GM12874 (cell line): ENCODE measurements at regions not wholly inside any gene's neighbourhood (a gene's known extent, or its start where the extent isn't known, plus 50 kb on each side); places are given as distances from the start of the nearest gene placed in this dataset.

Experiments used
- TF ChIP-seq, protein P1 (sequence below): IDR thresholded peaks from 2 replicates; pipeline ENCODE4 v1.5.1; 2011; ENCODE audit warnings: low read depth, mild to moderate bottlenecking, control low read depth, low read length, moderate library complexity; ENCODE audit not compliant: insufficient read depth

DNA sequence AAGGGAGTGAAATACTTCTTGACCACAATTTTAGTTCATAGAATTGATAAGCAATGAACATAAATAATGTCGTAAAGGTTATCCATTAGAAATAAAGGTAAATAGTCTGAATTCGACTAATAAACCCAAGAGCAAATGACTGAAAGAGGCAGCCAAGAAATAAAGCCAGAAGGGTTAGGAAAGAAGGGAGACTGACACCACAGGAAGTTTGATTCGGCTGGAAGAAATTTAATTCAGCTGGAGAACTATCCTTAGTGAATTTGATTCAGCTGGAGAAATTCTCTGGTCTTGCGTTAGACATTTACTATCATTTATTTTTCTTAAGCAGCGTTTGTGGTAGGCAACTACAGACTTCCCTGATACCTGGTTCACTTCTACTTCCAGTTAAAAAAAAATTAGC lies 429.6 kb downstream of the PID1 start:
- TF ChIP-seq, protein P1, sequence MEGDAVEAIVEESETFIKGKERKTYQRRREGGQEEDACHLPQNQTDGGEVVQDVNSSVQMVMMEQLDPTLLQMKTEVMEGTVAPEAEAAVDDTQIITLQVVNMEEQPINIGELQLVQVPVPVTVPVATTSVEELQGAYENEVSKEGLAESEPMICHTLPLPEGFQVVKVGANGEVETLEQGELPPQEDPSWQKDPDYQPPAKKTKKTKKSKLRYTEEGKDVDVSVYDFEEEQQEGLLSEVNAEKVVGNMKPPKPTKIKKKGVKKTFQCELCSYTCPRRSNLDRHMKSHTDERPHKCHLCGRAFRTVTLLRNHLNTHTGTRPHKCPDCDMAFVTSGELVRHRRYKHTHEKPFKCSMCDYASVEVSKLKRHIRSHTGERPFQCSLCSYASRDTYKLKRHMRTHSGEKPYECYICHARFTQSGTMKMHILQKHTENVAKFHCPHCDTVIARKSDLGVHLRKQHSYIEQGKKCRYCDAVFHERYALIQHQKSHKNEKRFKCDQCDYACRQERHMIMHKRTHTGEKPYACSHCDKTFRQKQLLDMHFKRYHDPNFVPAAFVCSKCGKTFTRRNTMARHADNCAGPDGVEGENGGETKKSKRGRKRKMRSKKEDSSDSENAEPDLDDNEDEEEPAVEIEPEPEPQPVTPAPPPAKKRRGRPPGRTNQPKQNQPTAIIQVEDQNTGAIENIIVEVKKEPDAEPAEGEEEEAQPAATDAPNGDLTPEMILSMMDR = no peak

DNA sequence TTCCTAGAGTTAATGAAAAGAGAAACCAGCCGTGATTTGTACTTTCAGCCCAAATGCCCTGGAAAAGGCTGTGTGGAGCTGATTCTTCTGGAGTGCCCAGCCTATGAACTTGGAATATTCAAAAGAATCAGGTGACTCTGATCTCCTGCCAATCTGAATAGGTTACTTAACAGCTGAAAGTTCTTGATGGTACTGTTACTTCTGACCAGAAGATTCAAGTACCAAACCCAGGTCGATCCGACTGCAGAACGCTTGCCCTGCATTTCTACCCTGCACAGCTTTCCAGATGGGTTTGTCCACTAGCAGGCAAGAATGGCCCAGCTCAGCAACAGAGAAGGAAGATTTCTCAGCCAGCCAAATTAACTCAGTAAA lies 430.4 kb downstream of the PID1 start:
- TF ChIP-seq, protein P1 = no peak

DNA sequence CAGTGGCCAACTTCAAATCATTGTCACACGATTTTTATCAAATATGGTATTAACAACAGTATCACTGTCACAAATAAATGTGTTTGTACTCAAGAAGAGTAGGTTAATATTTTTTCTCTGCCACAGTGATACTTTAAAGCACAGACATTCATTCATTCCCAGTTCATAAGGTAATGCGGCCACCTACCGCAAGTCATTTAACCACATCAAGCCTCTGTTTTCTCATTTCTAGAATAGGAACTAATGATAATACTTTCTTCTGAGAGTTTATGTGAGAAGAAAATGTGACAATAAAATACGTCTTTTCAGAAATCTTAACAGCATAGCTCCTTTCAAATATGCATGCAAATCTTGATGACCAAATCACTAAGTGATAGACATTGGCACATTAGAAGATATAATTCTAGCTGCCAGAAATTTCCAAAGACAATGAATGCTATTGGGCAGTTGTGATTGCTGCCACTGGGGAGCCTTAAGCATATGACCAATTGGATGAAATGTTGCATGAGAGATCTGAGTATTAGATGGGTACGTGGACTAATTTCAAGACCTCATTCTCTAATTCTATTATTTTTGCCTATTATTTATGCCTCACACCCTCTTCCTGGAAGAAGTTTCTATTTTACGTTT lies 430.9 kb downstream of the PID1 start:
- TF ChIP-seq, protein P1 = no peak

DNA sequence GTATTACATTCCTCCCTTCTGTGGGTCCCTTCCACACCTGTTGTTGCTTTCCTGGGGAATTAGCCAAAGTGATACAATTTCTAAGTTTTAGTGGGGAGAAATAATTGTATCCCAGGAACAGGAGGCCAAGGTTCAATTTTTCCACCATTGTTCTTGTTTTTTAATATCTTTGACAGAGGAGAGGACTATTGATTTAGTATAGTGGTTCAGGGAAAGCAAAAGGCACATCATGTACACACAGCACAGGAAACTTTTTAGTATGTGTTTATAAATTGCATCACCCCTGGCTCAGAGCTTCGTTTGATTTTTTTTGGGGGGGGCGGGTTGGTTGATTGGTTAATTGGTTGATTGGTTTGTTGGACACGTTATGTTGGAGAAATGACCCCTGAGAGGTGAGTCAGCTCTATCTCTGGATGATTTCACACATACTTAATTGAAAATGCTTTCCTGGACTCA lies 431.6 kb downstream of the PID1 start:
- TF ChIP-seq, protein P1 = no peak

DNA sequence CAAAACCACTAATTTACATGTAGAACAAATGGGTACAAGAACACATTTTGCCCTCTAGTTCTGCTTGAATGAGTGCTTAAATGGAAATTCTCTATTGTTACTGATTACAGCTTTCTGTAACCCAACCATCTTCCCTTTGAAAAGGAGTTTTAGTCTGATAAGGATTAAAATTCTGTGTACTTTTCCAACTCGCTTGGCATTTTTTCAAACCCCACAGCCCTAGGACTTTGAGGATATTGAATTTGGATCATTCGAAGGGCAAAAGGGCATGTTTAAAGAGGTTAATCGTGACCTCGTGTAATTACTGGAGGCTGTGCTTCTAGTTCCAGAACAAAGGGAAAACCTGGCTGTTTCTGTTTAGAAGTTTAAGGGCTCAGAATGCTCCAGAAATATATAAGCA lies 432.3 kb downstream of the PID1 start:
- TF ChIP-seq, protein P1 = no peak

DNA sequence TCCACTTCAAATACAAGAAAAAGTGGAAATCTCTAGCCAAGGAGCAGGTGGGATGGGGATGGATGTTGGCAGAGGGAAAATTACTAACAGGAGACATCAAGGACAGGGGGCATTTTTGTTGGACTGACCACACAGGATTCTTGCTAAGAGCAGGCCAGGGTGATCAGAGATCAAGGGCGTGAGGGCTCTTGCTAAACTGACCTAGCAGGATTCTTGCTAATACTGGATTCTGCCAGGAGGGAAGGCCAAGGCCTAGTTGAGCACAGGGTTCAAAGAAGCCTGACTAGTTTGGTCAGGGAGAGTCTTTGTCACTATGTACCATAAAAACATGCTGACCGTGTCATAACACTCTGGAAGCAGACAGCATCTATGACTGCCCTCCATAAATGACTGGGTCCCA lies 442.7 kb downstream of the PID1 start:
- TF ChIP-seq, protein P1 = no peak

DNA sequence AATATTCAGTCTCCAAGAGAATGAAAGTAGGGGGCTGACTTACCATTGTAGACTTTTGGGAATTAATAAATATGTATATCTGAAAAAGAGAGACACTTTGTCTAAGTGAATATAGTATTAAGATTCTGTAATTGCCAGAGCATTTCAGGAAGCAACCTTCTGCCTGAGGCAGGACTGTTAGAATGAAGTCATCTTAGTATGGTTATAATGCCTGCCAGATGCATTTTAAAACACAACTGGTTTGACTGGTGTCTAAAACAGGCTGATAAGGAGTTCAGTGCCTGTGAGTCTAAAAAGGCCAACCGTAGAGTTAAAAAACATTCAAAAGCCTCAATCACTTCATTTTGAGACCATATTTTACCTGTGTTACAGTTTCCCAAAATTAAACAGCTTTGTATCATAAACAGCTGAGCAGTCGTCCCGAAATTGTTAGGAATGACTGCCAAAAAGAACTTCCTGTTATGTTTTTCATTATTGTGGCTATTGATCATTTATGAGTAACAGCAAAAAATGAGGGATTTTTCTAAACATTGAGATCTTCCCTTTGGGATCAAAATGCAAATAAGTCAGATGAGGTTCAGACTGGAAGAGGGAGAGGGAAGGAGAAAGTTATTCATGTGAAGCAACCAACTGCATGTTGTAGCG lies 443.9 kb downstream of the PID1 start:
- TF ChIP-seq, protein P1 = no peak
